ENCODE measurements at regions not wholly inside any gene's neighbourhood (a gene's known extent, or its start where the extent isn't known, plus 50 kb on each side); places are given as distances from the start of the nearest gene placed in this dataset.

DNA sequence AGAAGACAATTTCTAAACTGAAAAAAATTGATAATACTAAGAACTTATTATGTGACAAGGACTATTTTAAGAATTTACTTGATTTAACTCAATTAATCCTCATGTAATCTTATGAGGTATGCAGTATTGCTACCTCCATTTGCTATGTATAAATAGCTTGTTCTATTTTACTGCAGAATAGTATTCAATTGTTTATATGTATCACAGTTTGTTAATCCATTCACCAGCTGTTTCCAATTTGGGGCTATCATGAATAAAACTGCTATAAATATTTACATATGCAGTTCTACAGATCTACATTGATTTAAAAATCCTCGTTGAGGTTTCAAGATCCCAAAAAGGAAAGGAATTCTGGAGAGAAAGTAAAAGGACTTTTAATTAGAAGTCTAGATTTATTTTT lies 54.8 kb upstream of the DOCK10 start:
- DNase-seq: no peak

All from nucleus accumbens (tissue), 56 donors.